Lower lobe of right lung (tissue), 2 donors: ENCODE measurements at regions not wholly inside any gene's neighbourhood (a gene's known extent, or its start where the extent isn't known, plus 50 kb on each side); places are given as distances from the start of the nearest gene placed in this dataset.
"Not testable (repeated sequence)": the region's sequence is repeated elsewhere in the genome, so short reads cannot be mapped to it uniquely, and the experiment has no call there.

Experiments
- ATAC-seq, 2 donors: fragments of 200-7000 bp; cut with Tn5 transposase; one replicate each; pipeline ENCODE4 v1.9.1; 2020 to 2022; ENCODE audit warnings: mild to moderate bottlenecking in 2 of 2, moderate library complexity in 2 of 2
- DNase-seq: peaks from one replicate; pipeline ENCODE4 v3.0.0-alpha.2; 2020
- H3K27ac ChIP-seq: fragments of 200-600 bp; one replicate; pipeline ENCODE4 v1.8.0; 2022
- H3K27me3 ChIP-seq: fragments of 200-600 bp; one replicate; pipeline ENCODE4 v1.8.0; 2022; ENCODE audit warnings: low read depth
- H3K36me3 ChIP-seq: fragments of 200-600 bp; one replicate; pipeline ENCODE4 v1.8.0; 2022; ENCODE audit warnings: mild to moderate bottlenecking
- H3K4me1 ChIP-seq: fragments of 200-600 bp; one replicate; pipeline ENCODE4 v1.8.0; 2022
- H3K4me3 ChIP-seq: fragments of 200-600 bp; one replicate; pipeline ENCODE4 v1.8.0; 2022; ENCODE audit warnings: mild to moderate bottlenecking
- H3K9me3 ChIP-seq: fragments of 200-600 bp; one replicate; pipeline ENCODE4 v1.8.0; 2022
- intact Hi-C: fragments of 100-400 bp; cut with DNase I; formaldehyde crosslinking; loops from one replicate; pipeline ENCODE4 v1.11.0; 2022
- TF ChIP-seq, protein P1 (sequence below): fragments of 200-600 bp; IDR thresholded peaks from one replicate; pipeline ENCODE4 v1.8.0; 2022; ENCODE audit warnings: antibody characterized with exemption, mild to moderate bottlenecking
- donor health status: DM: no; HTN: yes; CAD: no; lungs with severe emphysema.

DNA sequence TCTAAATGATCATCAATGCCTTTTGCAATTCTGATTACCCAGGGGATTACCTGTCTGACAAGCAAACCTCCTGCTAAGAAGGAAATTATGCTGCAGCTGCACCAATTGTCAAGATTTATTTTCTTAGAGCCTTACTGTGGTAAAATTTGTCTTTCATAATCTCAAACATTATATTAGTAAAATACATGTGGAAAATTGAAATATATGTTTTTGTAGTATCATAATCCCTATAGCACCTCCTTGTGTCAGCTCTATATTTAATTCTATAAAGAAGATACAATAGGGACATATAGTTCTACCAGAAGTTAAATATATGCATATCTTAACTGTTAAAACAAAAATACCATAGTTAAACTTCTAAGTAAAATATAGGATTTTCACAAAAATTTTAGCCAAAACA, 655.6 kb upstream of the PCDH10 start:
- H3K4me1 ChIP-seq, result no peaks in the 10 kb centered on the region
- TF ChIP-seq, protein P1, sequence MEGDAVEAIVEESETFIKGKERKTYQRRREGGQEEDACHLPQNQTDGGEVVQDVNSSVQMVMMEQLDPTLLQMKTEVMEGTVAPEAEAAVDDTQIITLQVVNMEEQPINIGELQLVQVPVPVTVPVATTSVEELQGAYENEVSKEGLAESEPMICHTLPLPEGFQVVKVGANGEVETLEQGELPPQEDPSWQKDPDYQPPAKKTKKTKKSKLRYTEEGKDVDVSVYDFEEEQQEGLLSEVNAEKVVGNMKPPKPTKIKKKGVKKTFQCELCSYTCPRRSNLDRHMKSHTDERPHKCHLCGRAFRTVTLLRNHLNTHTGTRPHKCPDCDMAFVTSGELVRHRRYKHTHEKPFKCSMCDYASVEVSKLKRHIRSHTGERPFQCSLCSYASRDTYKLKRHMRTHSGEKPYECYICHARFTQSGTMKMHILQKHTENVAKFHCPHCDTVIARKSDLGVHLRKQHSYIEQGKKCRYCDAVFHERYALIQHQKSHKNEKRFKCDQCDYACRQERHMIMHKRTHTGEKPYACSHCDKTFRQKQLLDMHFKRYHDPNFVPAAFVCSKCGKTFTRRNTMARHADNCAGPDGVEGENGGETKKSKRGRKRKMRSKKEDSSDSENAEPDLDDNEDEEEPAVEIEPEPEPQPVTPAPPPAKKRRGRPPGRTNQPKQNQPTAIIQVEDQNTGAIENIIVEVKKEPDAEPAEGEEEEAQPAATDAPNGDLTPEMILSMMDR, result no peak
- no peaks in the 10 kb centered on the region for H3K27me3 ChIP-seq
- no peak overlapping the region for H3K4me3 ChIP-seq
- intact Hi-C loops, result no loop called here
- H3K36me3 ChIP-seq, result no peaks in the 10 kb centered on the region
- ATAC-seq (no peak), DNase-seq (no peak)
- no peak overlapping the region for H3K27ac ChIP-seq
- peaks cover 8% of the 10 kb centered on the region for H3K9me3 ChIP-seq

DNA sequence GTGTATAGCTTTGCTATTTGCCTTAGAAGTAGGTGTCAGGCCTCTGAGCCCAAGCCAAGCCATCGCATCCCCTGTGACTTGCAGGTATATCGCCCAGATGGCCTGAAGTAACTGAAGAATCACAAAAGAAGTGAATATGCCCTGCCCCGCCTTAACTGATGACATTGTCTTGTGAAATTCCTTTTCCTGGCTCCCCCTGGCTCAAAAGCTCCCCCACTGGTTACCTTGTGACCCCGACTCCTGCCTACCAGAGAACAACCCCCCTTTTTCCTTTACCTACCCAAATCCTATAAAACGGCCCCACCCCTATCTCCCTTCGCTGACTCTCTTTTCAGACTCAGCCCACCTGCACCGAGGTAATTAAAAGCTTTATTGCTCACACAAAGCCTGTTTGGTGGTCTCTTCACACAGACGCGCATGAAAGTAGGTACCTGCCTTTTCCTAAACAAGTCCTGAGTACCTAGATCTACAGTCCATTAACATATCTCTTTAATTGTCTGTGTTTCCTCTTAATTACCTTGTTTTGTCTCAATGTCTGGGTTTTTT, 653.8 kb upstream of the PCDH10 start:
- H3K36me3 ChIP-seq, H3K27me3 ChIP-seq, intact Hi-C loops, ATAC-seq, H3K9me3 ChIP-seq, H3K4me1 ChIP-seq, H3K4me3 ChIP-seq, H3K27ac ChIP-seq, DNase-seq: not testable (repeated sequence)

DNA sequence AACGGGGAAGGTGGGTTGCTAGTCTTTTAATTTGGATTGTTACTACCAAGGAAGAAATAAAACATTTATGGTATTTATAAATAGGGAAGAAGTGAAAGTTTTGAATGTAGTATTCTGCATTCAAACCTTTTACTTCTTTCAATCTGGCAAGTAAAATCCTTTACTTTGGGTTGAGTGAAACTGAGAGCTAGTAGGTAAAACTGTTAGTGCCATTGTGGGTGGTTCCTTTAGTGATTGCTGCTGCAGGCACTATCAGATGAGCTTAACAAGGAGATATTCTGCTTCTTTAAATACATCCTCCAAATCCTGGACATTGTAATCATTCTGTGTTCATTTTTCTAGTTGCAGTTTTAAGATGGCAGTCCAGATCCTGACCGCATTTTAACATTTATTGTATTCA, 650.9 kb upstream of the PCDH10 start:
- intact Hi-C loops, result no loop called here
- no peak for ATAC-seq
- Histone ChIP-seq H3K4me1 (no peaks in the 10 kb centered on the region), H3K36me3 (no peaks in the 10 kb centered on the region), H3K27ac (no peak overlapping the region), H3K9me3 (no peaks in the 10 kb centered on the region), H3K27me3 (no peaks in the 10 kb centered on the region), H3K4me3 (no peak overlapping the region)
- no peak for DNase-seq
- TF ChIP-seq, protein P1, result no peak

DNA sequence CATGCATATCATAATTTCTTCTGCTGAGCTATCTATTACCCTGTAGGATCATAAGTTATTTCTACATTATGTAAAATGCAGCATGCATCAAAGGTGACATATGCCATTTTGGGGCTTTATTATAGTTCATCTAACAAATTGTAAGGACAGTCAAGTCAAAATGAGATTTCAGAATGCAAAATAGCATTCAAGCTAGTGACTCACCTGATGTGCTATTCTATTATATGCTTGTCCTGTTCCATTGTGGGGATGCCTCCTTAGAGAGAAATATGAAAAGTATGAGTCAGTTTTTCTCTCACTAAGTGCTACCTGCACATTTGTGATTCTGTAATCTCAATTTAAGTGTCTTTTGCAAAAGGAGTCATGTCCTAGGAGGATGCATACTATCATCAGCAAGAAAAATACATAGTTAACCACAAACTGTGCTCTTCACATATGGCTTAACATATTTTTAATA, 647.0 kb upstream of the PCDH10 start:
- Histone ChIP-seq H3K4me1 (no peaks in the 10 kb centered on the region), H3K27ac (no peak overlapping the region), H3K36me3 (no peaks in the 10 kb centered on the region), H3K27me3 (no peaks in the 10 kb centered on the region), H3K4me3 (no peak overlapping the region), H3K9me3 (no peaks in the 10 kb centered on the region)
- intact Hi-C loops, result no loop called here
- TF ChIP-seq, protein P1, result no peak
- DNase-seq, result no peak
- no peak for ATAC-seq

DNA sequence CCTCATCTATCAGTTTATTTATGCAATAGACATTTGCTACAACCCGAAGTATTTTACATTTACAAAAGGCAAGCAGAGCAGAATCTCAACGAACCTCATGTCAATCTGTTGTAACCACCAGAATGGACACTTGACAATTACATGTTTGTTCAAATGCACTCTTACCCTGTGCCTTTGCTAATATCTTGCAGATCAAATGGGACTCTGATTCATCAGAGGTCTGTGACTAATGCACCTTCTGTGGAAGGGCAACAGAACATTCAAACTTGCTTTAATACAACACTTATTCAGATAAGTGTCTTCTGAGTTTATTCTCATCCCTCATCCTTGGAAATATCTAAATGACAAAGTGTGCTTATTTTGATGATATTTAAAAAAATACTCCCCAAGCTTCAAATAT, 644.7 kb upstream of the PCDH10 start:
- Histone ChIP-seq H3K27ac (no peak overlapping the region), H3K36me3 (no peaks in the 10 kb centered on the region), H3K9me3 (no peaks in the 10 kb centered on the region), H3K27me3 (no peaks in the 10 kb centered on the region), H3K4me1 (no peaks in the 10 kb centered on the region), H3K4me3 (no peak overlapping the region)
- intact Hi-C loops, result no loop called here
- ATAC-seq (no peak), DNase-seq (no peak)
- TF ChIP-seq, protein P1, result no peak

DNA sequence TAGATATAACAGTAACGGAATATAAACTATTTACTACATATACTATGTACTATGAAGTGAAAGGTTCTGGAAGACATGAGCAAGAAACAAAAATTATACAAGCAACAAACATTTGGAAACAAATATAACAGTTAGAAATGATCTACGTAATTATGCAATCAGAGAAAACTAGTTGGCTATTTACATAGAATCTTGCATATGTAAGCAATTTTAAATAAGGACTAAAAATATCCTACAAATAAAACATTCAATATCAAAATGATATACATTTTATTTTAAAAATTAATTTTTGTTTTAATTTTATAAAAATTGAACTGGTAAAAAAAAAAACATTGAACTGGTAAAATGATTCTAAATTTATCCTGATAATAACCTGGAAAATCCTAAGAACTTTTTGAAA, 642.5 kb upstream of the PCDH10 start:
- Histone ChIP-seq H3K36me3 (no peaks in the 10 kb centered on the region), H3K9me3 (no peaks in the 10 kb centered on the region), H3K27me3 (no peaks in the 10 kb centered on the region), H3K27ac (no peak overlapping the region), H3K4me3 (no peak overlapping the region), H3K4me1 (no peaks in the 10 kb centered on the region)
- DNase-seq (no peak), ATAC-seq (no peak)
- TF ChIP-seq, protein P1, result no peak
- intact Hi-C loops, result no loop called here
